Activated CD8-positive, alpha-beta T cell treated with anti-CD3 and anti-CD28 coated beads for 36 hours (primary cell): ENCODE measurements at regions not wholly inside any gene's neighbourhood (a gene's known extent, or its start where the extent isn't known, plus 50 kb on each side); places are given as distances from the start of the nearest gene placed in this dataset.

Source experiments
- ATAC-seq: fragments of 200-7000 bp; cut with Tn5 transposase; one replicate; pipeline ENCODE4 v1.10.0; 2021; ENCODE audit warnings: mild to moderate bottlenecking, moderate library complexity
- CTCF ChIA-PET: fragments of 350-600 bp; sonication (Branson Sonifier 250); formaldehyde crosslinking; loops from one replicate; lab custom pipeline; 2021; ENCODE audit warnings: antibody characterized with exemption; lab: Charles Lee
- POLR2A ChIA-PET: fragments of 350-600 bp; sonication (Branson Sonifier 250); formaldehyde crosslinking; loops from one replicate; lab custom pipeline; 2021; ENCODE audit warnings: antibody characterized with exemption; lab: Charles Lee
- DNase-seq: peaks from one replicate; pipeline ENCODE4 v3.0.0-alpha.2; 2020
- H3K27ac Mint-ChIP-seq: one replicate; pipeline ENCODE4 v1.8.0; 2021; ENCODE audit warnings: mild to moderate bottlenecking, mixed read lengths
- H3K27me3 Mint-ChIP-seq: one replicate; pipeline ENCODE4 v1.8.0; 2021; ENCODE audit warnings: mixed read lengths
- H3K36me3 Mint-ChIP-seq: one replicate; pipeline ENCODE4 v1.8.0; 2021; ENCODE audit warnings: low read depth, mixed read lengths
- H3K4me1 Mint-ChIP-seq: one replicate; pipeline ENCODE4 v1.8.0; 2021; ENCODE audit warnings: low read depth, mixed read lengths
- H3K4me3 Mint-ChIP-seq: one replicate; pipeline ENCODE4 v1.8.0; 2021; ENCODE audit warnings: mild to moderate bottlenecking, moderate library complexity, mixed read lengths
- H3K9me3 Mint-ChIP-seq: one replicate; pipeline ENCODE4 v1.8.0; 2021; ENCODE audit warnings: mixed read lengths
- intact Hi-C: fragments of 100-400 bp; cut with micrococcal nuclease; formaldehyde crosslinking; loops from one replicate; pipeline ENCODE4 v1.10.0; 2022
- TF ChIP-seq, protein P1 (sequence below): fragments of 200-600 bp; IDR thresholded peaks from one replicate; pipeline ENCODE4 v1.8.0; 2022; ENCODE audit warnings: antibody characterized with exemption, mild to moderate bottlenecking

DNA sequence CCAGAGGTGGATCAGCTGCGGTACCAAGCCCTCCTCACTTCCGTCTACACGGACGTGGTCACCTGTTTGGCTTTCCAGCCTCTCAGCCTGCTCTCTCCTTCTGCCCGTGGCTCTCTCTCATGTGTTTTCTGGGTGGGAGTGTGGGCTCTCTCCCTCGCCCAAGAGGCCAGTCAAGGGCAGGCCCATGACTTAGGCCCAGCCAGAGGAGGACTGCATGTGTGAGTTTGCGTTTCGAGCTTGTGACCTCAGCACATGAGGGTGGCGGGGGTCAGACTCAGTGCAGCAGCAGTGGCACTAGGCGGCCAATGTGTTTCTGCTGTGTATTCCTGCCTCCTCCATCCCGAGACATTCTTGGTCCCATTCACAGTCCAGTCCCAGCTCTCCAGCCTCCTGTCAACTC, 82.5 kb upstream of the SMIM23 start:
- H3K27me3 Mint-ChIP-seq, result no peaks in the 10 kb centered on the region
- H3K9me3 Mint-ChIP-seq, result no peaks in the 10 kb centered on the region
- ChIA-PET POLR2A (no interaction called here), CTCF (no interaction called here)
- no peak for ATAC-seq
- H3K4me3 Mint-ChIP-seq, result no peak overlapping the region
- no peaks in the 10 kb centered on the region for H3K36me3 Mint-ChIP-seq
- no peaks in the 10 kb centered on the region for H3K4me1 Mint-ChIP-seq
- H3K27ac Mint-ChIP-seq, result no peak overlapping the region
- intact Hi-C loops, result no loop called here
- TF ChIP-seq, protein P1, sequence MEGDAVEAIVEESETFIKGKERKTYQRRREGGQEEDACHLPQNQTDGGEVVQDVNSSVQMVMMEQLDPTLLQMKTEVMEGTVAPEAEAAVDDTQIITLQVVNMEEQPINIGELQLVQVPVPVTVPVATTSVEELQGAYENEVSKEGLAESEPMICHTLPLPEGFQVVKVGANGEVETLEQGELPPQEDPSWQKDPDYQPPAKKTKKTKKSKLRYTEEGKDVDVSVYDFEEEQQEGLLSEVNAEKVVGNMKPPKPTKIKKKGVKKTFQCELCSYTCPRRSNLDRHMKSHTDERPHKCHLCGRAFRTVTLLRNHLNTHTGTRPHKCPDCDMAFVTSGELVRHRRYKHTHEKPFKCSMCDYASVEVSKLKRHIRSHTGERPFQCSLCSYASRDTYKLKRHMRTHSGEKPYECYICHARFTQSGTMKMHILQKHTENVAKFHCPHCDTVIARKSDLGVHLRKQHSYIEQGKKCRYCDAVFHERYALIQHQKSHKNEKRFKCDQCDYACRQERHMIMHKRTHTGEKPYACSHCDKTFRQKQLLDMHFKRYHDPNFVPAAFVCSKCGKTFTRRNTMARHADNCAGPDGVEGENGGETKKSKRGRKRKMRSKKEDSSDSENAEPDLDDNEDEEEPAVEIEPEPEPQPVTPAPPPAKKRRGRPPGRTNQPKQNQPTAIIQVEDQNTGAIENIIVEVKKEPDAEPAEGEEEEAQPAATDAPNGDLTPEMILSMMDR, result no peak
- DNase-seq, result no peak

DNA sequence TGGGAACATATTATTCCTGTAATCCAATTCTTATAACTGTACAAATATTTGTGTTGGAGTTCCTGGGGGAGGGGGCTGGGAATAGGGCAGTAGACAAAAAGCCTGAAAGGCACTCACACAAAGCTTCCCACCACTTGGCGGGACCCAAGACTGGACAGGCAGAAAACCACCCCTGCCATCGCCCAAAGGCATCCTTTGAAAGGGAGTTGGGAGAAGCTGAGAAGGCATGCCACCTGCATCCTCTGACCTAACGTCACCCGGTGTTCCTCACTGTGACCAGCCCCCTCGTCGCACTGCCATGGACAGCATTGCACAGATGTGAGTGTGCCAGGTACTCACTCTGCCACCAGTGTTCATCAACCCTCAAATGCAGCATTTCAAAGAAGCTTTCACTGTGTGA, 80.6 kb upstream of the SMIM23 start:
- DNase-seq (no peak), ATAC-seq (no peak)
- Mint-ChIP-seq H3K4me1 (no peaks in the 10 kb centered on the region), H3K4me3 (no peak overlapping the region), H3K27ac (no peak overlapping the region), H3K36me3 (no peaks in the 10 kb centered on the region), H3K27me3 (no peaks in the 10 kb centered on the region), H3K9me3 (no peaks in the 10 kb centered on the region)
- TF ChIP-seq, protein P1, result no peak
- ChIA-PET CTCF (no interaction called here), POLR2A (no interaction called here)
- intact Hi-C loops, result no loop called here

DNA sequence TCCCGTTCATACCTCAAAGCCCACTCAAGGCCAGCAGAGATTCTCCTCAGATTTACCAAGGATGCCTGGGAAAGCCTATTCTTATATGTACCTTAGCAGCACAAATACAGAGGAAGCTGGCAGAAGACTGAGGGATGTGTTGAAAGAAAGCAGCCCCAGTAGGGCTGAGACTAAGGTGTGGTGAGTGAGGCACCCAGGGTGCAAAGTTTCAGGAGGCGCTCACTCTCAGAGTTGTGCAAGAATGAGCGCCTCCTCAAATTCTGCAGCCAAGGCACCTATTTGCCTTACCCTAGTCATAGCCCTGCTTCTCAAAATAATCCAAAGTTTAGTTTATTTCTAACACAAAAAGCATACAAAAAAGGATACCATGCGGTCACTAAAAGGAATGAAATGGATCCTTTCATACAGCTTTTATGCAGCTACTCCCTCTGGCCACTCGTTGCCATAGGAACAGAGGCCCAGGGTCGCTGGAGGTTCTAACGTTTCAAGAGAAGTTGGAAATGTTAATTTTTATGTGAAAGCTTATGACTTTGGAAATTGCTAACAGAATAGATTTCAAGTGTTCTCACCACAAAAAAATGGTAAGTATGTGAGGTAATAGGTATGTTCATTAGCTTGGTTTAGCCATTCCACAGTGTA, 79.7 kb upstream of the SMIM23 start:
- H3K36me3 Mint-ChIP-seq, result no peaks in the 10 kb centered on the region
- intact Hi-C loops, result no loop called here
- ATAC-seq (no peak), DNase-seq (no peak)
- TF ChIP-seq, protein P1, result no peak
- no peaks in the 10 kb centered on the region for H3K4me1 Mint-ChIP-seq
- ChIA-PET POLR2A (no interaction called here), CTCF (interaction anchor here (1.2 kb wide), 1 partner anchor 16 kb away, joined by 3 read pairs; no protein-coding TSS in a partner anchor)
- no peaks in the 10 kb centered on the region for H3K9me3 Mint-ChIP-seq
- H3K4me3 Mint-ChIP-seq, result no peak overlapping the region
- H3K27ac Mint-ChIP-seq, result no peak overlapping the region
- H3K27me3 Mint-ChIP-seq, result no peaks in the 10 kb centered on the region

DNA sequence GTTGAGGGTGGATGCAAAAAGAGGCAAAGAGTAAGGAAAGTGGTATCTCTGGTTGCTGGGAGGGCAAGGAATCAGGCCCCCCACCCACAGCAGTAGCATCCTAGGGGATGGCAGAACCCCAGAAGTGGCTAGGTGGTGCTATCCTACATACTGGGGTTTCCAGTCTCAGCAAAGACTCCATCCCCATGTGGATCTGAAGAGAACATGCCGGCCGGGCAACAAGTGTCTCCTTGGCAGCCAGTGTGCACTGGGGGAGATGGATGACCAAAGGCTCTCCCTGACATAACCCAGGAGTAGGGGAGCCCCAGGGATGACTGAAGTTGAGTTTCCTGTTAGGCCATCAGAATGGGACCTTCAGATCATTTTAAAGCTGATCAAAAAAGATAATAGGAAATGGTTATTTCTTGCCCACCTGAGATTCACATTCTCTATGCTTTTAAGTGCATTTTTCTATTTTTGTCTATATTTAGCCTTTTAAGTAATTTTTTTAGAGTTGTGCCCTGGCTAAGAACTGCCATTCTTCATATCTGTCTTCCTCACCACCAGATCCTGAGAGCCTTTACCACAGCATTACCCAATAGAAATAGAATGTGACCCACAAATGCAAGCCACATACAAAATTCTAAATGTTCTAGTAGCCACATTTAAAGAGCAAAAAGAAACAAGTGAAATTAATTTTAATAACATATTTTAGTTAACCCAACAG, 78.7 kb upstream of the SMIM23 start:
- ATAC-seq (no peak), DNase-seq (no peak)
- intact Hi-C loops, result no loop called here
- Mint-ChIP-seq H3K27me3 (no peaks in the 10 kb centered on the region), H3K4me1 (no peaks in the 10 kb centered on the region), H3K9me3 (no peaks in the 10 kb centered on the region), H3K36me3 (no peaks in the 10 kb centered on the region), H3K4me3 (no peak overlapping the region), H3K27ac (no peak overlapping the region)
- TF ChIP-seq, protein P1, result no peak
- ChIA-PET POLR2A (no interaction called here), CTCF (interaction anchor here (1.2 kb wide), 1 partner anchor 15 kb away, joined by 3 read pairs; no protein-coding TSS in a partner anchor)

DNA sequence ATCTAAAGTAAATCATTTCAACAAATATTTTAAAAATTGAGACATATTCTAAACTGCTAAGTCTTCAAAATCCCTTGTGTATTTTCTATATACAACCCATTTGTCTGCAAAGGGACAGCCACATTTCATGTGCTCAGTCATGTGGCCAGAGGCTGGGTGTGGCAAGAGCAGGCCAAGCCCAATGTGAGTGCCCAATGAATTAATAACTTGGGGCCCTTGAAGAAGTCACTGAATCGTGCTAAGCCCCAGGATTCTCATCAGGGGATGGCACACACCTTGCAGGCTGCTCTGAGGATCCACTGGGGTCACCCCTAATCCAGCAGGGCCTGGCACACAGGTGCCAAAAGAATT, 78.2 kb upstream of the SMIM23 start:
- DNase-seq (no peak), ATAC-seq (no peak)
- Mint-ChIP-seq H3K4me3 (no peak overlapping the region), H3K36me3 (no peaks in the 10 kb centered on the region), H3K27ac (no peak overlapping the region), H3K9me3 (no peaks in the 10 kb centered on the region), H3K4me1 (no peaks in the 10 kb centered on the region), H3K27me3 (peaks cover 1% of the 10 kb centered on the region)
- POLR2A ChIA-PET, result no interaction called here
- CTCF ChIA-PET, result no interaction called here
- TF ChIP-seq, protein P1, result no peak
- intact Hi-C loops, result no loop called here
